ENCODE measurements at regions not wholly inside any gene's neighbourhood (a gene's known extent, or its start where the extent isn't known, plus 50 kb on each side); places are given as distances from the start of the nearest gene placed in this dataset.

DNA sequence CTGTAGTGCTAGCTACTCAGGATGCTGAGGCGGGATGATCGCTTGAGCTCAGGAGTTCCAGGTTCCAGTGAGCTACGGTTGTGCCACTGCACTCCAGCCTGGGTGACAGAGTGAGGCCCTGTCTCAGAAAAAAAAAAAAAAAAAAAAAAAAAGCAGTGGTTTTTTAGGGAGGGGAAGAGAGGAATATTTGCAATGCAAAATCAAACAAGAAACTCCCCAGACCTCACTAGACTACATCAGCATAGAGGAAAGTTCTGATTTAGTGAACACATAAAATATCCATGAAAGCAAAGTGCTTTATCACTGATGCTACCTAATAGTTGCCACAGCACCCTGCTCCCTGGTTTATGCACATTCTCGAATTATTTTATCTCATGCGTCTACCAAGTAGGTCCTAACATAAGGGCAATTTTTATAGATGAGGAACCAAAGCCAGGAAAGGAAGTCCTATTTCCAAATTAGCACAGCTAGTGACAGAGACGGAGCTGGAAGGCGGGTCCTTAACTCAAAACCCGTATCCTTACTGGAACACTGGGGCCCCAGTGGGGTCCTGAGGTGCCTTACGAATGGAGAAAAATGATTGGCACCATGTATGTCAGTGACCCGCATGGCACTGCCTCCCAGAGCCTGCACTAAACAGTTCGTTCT is 50.7 kb upstream of the GPR157 start:
- no peak for DNase-seq

DNA sequence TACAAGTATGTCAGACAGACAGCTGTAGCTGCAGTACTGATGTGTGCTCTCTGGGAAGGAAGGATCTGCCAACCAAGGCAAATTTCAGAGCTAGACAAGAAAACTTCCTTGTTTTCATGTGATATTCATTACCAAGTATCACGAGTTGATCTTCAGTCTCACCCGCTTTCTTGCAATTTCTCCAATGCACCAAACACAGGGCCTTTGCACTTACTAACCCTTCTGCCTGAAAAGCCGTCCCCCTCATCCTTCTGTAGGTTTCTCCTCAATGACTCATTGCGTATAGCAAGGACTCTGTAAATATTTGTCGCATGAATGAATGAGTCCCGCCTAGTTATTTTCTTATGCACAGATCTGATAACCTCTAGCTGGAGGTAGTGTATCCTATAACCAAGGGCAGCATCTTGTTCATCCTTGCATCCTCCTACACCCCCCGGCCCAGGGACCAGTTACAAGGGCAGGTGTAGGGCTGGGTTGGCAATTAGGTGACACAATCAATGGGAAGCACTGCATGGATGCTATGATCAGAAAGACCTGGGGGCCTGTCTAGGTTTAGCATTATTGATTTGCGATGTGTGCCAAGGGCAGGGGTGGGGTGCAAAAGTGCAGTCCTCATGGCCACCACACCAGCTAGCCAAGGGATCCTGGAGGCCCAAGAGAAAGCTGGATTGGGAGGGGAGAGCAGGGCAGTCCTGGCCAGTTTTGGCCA is 51.4 kb upstream of the GPR157 start:
- no peak for DNase-seq

DNA sequence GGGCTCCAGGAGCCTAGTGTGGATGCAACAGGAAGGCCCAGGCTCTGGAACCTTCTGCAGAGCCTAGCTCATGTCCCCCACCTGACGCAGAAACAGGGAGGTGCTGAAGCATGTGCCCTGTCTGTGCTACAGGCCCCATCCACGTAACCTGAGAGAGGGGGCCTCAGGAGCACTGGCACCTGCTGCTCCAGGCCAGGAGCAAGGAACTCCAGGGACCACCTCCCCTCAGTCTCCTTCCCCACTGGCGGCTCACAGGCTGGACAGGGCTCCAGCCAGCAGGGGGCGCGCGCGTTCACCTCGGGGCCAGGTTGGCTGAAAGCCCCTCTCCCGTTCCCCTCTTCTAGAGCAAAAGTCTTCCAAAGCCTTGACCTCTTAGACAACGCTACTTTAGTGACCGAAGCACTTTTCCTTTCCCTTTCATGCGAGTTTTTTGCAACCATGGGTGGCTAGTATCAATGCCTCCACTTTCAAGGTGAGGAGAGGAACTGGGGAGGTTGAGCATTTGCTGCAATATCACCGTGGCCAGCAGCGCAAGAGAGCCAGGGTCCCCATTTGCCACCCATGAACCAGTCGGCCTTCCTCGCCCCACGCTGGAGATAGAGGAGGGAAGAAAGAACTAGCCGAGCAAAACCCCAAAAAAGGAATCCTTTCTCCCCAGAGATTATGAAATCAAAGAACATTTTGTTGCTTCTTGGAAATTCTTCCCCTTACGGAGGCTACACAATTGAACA is 52.4 kb upstream of the GPR157 start:
- peak; percentile 14 for DNase-seq

DNA sequence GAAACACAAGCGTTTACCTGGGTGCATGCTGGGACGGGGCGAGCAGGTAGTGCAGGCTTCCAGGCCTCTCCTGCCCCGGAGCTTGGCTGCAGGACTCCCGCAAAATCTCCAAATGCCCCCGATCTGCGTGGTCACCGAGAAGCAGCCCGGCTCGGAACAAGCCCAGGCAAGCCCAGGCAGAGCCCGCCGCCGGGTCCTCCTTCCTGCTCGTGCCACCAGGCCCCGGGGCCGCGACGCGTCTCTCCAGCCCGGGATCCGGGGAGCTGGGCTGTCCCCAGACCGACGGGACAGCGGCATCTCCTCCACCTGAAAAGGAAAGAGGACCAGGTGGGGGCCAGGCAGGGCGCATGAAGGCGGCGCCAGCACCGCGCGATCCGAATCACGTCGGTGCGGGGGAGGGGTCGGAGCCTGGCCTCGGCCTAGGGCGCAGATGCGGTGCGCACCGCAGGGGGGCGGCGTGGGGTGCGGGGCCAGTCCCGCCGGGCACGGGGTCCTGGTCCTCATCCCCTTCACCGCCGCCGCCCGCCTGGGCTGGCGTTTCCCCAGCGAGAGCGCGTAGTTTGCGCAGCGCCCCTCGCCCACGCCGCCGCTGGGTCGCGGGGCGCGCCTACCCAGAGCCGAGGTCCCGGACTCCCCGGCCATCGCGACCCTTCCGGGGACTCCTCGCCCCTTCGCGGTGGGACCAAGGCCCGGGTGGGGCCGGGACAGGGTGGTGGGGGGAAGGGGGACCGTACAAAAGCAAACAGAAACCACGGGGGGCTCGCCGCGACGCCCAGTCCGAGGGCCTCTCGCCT is 52.4 kb upstream of the H6PD start:
- no peak for DNase-seq

DNA sequence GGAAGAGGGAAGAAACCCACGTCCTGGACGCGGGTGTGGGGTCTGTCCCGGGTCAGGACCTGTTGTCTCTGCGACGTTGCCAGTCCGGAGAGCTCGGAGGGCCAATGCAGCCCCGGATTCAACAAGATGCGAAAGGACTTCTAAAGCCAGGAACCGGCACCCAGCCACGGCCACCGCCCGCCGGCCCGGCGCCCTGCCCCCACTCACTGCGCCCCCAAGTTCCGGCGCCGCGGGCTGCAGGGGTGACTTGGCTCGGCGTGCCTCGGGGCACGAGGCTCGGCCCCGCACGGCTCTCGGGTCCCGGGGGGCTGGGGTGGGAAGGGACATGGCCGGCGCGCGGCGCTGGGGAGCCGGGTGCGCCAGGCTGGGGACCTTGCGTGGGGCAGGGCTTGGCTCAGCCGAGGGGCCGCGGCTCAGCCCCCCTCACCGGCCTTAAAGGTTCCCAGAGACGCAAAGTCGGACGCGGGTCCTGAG is 51.8 kb upstream of the H6PD start:
- no peak for DNase-seq

DNA sequence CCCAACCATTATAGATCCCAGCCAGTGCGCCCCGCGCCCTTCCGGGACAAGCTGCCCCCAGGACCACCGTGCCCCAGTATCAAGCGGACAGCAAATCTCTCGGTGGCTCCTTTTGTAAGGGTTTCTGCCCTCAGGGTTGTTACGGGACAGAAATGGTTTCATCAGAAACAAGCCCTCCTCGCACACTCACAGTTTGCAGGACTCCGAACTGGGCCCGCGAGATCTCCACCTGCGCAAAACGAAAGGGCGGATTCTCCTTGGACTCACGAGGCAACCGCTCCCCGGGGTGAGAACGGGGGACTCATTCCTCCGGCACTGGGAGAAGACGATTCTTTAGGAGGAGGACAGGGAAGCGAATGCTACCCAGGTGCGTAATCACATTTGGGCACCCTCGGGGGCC is 51.1 kb upstream of the H6PD start:
- no peak for DNase-seq

DNA sequence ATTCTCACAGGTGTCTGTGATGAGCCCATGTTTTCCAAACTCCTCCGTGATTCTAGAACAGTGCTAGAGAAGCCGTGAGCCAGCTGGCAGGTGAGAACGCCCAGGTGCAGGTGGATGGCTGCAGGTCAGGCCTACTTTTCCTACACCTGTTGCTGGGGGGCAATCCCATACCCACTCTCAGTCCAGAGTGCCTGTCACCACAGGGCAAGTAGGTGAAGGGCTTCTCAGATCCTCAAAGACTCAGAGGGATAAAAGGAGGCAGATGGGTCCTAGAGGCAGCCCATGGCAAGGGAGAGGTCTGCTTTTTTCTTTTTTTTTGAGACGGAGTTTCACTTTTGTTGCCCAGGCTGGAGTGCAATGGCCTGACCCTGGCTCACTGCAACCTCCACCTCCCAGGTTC is 50.7 kb upstream of the H6PD start:
- DNase-seq, result no peak

DNA sequence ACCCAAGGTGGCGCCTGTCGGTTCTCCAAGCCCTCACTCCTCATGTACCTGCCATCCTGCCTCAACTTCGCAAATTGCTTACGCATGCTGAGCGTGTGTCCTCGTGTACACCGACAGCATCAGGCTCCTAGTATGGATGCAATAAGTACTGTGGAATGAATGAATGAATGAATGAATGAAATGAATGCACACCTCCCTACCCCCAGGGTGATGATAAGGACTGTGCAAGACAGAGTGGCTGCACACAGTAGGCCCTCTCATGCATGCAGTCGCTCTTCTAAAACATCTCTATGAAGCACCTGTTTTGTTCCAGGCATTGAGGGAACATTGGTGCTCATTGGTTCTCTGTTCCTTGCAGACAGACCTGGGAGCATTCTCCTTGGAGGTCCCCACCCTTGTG is 49.8 kb upstream of the H6PD start:
- no peak for DNase-seq

Data from NCI-H1694 treated with DMSO at 0.1 percent for 48 hours (cell line).